H1 (cell line): ENCODE measurements at regions not wholly inside any gene's neighbourhood (a gene's known extent, or its start where the extent isn't known, plus 50 kb on each side); places are given as distances from the start of the nearest gene placed in this dataset.

Experiments
- CTCF ChIA-PET: fragments of 300-600 bp; sonication (Branson Sonifier 250); formaldehyde crosslinking; loops from one replicate; lab custom pipeline; 2021; ENCODE audit not compliant: partially characterized antibody; lab: Charles Lee
- POLR2A ChIA-PET: fragments of 300-600 bp; sonication (Branson Sonifier 250); formaldehyde crosslinking; loops from one replicate; lab custom pipeline; 2021; ENCODE audit warnings: inconsistent platforms; ENCODE audit not compliant: partially characterized antibody; lab: Charles Lee
- DNase-seq, 2 experiments: peaks; one replicate each; pipeline versions ENCODE4 v3.0.0 to v3.0.0-alpha.2; 2010 to 2022; ENCODE audit warnings: low spot score in 2 of 2, low read depth in 1 of 2, mixed read lengths in 1 of 2
- FAIRE-seq: peaks from 2 replicates; lab custom pipeline; 2011; peaks lifted over from hg19 to GRCh38; lab: Jason Lieb, UNC
- H2AFZ ChIP-seq: 2 replicates; pipeline ENCODE4 v1.8.1; 2012; ENCODE audit warnings: low read length, inconsistent platforms
- H2AK5ac ChIP-seq: 2 replicates; pipeline ENCODE4 v1.6.1; 2013; ENCODE audit warnings: low read depth, low read length
- H2BK120ac ChIP-seq: replicated peaks from 2 replicates; pipeline ENCODE3; 2013; ENCODE audit warnings: low read depth, low read length, inconsistent platforms
- H2BK12ac ChIP-seq: 2 replicates; pipeline ENCODE4 v1.6.1; 2013; ENCODE audit warnings: low read depth, low read length
- H2BK15ac ChIP-seq: 2 replicates; pipeline ENCODE4 v1.6.1; 2013; ENCODE audit warnings: low read length
- H2BK20ac ChIP-seq: 2 replicates; pipeline ENCODE4 v1.6.1; 2013; ENCODE audit warnings: low read length
- H2BK5ac ChIP-seq: 2 replicates; pipeline ENCODE4 v1.6.1; 2013; ENCODE audit warnings: low read depth, low read length
- H3K14ac ChIP-seq: 2 replicates; pipeline ENCODE4 v1.6.1; 2013; ENCODE audit warnings: inconsistent platforms; ENCODE audit not compliant: insufficient read length
- H3K18ac ChIP-seq: 2 replicates; pipeline ENCODE4 v1.6.1; 2013; ENCODE audit warnings: low read length; ENCODE audit errors: extremely low read depth
- H3K23ac ChIP-seq: 2 replicates; pipeline ENCODE4 v1.6.1; 2013; ENCODE audit warnings: inconsistent platforms; ENCODE audit not compliant: insufficient read length
- H3K23me2 ChIP-seq: 2 replicates; pipeline ENCODE4 v1.6.1; 2013; ENCODE audit warnings: low read depth, low read length
- H3K27ac ChIP-seq: 2 replicates; pipeline ENCODE4 v1.6.1; 2011; ENCODE audit warnings: low read depth, low read length, inconsistent platforms
- H3K27me3 ChIP-seq, 4 experiments: replicated peaks in 1 of 4; 1 replicate in 1 of 4; 2 replicates in 3 of 4; pipeline versions ENCODE4 v1.6.1 to v1.8.1; 2011 to 2013; ENCODE audit warnings: low read length in 3 of 4, mild to moderate bottlenecking in 3 of 4, inconsistent platforms in 2 of 4, mixed read lengths in 2 of 4, moderate library complexity in 1 of 4; ENCODE audit not compliant: control insufficient read depth in 3 of 4, insufficient read depth in 3 of 4; ENCODE audit errors: extremely low read depth in 1 of 4
- H3K36me3 ChIP-seq, 4 experiments: 2 replicates each; pipeline versions ENCODE4 v1.6.1 to v1.8.1; 2011 to 2013; ENCODE audit warnings: mild to moderate bottlenecking in 4 of 4, low read length in 3 of 4, moderate library complexity in 2 of 4, control low read depth in 1 of 4, inconsistent platforms in 1 of 4; ENCODE audit not compliant: insufficient read depth in 4 of 4, control insufficient read depth in 2 of 4
- H3K4ac ChIP-seq: replicated peaks from 2 replicates; pipeline ENCODE3; 2013; ENCODE audit warnings: low read length, low read depth, mixed read lengths, inconsistent platforms; ENCODE audit not compliant: insufficient read length
- H3K4me1 ChIP-seq, 4 experiments: replicated peaks in 1 of 4; 1 replicate in 1 of 4; 2 replicates in 3 of 4; pipeline versions ENCODE4 v1.6.1 to v1.8.1; 2011 to 2013; ENCODE audit warnings: low read length in 3 of 4, inconsistent platforms in 2 of 4, mixed read lengths in 1 of 4; ENCODE audit not compliant: insufficient read depth in 4 of 4, control insufficient read depth in 3 of 4
- H3K4me2 ChIP-seq, 2 experiments: 2 replicates each; pipeline versions ENCODE4 v1.6.1 to v1.8.1; 2011 to 2013; ENCODE audit warnings: low read depth in 2 of 2, low read length in 2 of 2, control low read depth in 1 of 2, inconsistent platforms in 1 of 2, mild to moderate bottlenecking in 1 of 2; ENCODE audit not compliant: insufficient read depth in 1 of 2
- H3K4me3 ChIP-seq, 4 experiments: fragments of 200-600, 300-600 bp in 1 of 4; sonication (generic), shearing (Covaris generic), sonication (Bioruptor Twin) in 1 of 4; 2 replicates each; pipeline versions ENCODE4 v1.5.1 to v1.8.1; 2011 to 2016; ENCODE audit warnings: low read length in 4 of 4, low read depth in 3 of 4, control low read depth in 2 of 4, inconsistent platforms in 2 of 4, mild to moderate bottlenecking in 2 of 4, mixed read lengths in 1 of 4, moderate library complexity in 1 of 4; ENCODE audit not compliant: insufficient read depth in 2 of 4; ENCODE audit errors: extremely low read depth in 1 of 4
- H3K56ac ChIP-seq: replicated peaks from 2 replicates; pipeline ENCODE3; 2013; ENCODE audit warnings: low read depth, mild to moderate bottlenecking, mixed read lengths, low read length, inconsistent platforms; ENCODE audit not compliant: insufficient read length
- H3K79me1 ChIP-seq: 2 replicates; pipeline ENCODE4 v1.6.1; 2013; ENCODE audit warnings: low read depth, low read length, control low read depth
- H3K79me2 ChIP-seq, 2 experiments: 2 replicates each; pipeline versions ENCODE4 v1.6.1 to v1.8.1; 2012 to 2013; ENCODE audit warnings: low read length in 2 of 2, mild to moderate bottlenecking in 2 of 2, inconsistent platforms in 1 of 2; ENCODE audit not compliant: insufficient read depth in 2 of 2, control insufficient read depth in 1 of 2
- H3K9ac ChIP-seq, 4 experiments: replicated peaks in 1 of 4; 1 replicate in 1 of 4; 2 replicates in 3 of 4; pipeline versions ENCODE4 v1.6.1 to v1.8.1; 2011 to 2013; ENCODE audit warnings: low read depth in 3 of 4, low read length in 3 of 4, control low read depth in 2 of 4, mild to moderate bottlenecking in 2 of 4, moderate library complexity in 2 of 4, inconsistent platforms in 1 of 4; ENCODE audit errors: extremely low read depth in 1 of 4
- H3K9me3 ChIP-seq, 2 experiments: 2 replicates each; pipeline versions ENCODE4 v1.6.1 to v1.8.1; 2012 to 2013; ENCODE audit warnings: mild to moderate bottlenecking in 2 of 2, moderate library complexity in 2 of 2, control low read depth in 1 of 2, inconsistent platforms in 1 of 2, low read depth in 1 of 2, low read length in 1 of 2, mixed read lengths in 1 of 2; ENCODE audit not compliant: insufficient read depth in 2 of 2
- H4K20me1 ChIP-seq, 2 experiments: replicated peaks in 1 of 2; 2 replicates each; pipeline versions ENCODE3 to v1.8.1; 2011 to 2013; ENCODE audit warnings: inconsistent platforms in 2 of 2, low read length in 2 of 2, mild to moderate bottlenecking in 1 of 2; ENCODE audit not compliant: insufficient read depth in 2 of 2, control insufficient read depth in 1 of 2
- H4K5ac ChIP-seq: 2 replicates; pipeline ENCODE4 v1.6.1; 2013; ENCODE audit warnings: low read length, low read depth, mixed read lengths, inconsistent platforms; ENCODE audit not compliant: insufficient read length
- H4K8ac ChIP-seq: 2 replicates; pipeline ENCODE4 v1.8.0; 2013; ENCODE audit warnings: mild to moderate bottlenecking, moderate library complexity, low read length, inconsistent platforms; ENCODE audit not compliant: insufficient read depth; ENCODE audit errors: extremely low read depth
- H4K91ac ChIP-seq: replicated peaks from 2 replicates; pipeline ENCODE3; 2013; ENCODE audit warnings: low read length, mixed read lengths, inconsistent platforms; ENCODE audit not compliant: insufficient read length
- ASH2L ChIP-seq: fragments of 200-600, 300-600 bp; sonication (generic); IDR thresholded peaks from one replicate; pipeline ENCODE4 v1.7.1; 2017; ENCODE audit warnings: low read length
- BCL11A ChIP-seq, 2 experiments: IDR thresholded peaks; one replicate each; pipeline ENCODE4 v1.6.1; 2011; ENCODE audit warnings: low read depth in 2 of 2, low read length in 2 of 2, mild to moderate bottlenecking in 2 of 2
- CBX8 ChIP-seq: fragments of 300-800, 300-1000 bp; sonication (generic); IDR thresholded peaks from 2 replicates; pipeline ENCODE4 v1.7.1; 2016; ENCODE audit warnings: low read depth, low read length, borderline replicate concordance
- CHD2 ChIP-seq: IDR thresholded peaks from 2 replicates; pipeline ENCODE4 v1.6.1; 2012; ENCODE audit warnings: low read length, improper control_type of control experiment
- CTBP2 ChIP-seq: IDR thresholded peaks from 2 replicates; pipeline ENCODE4 v1.7.0; 2011; ENCODE audit warnings: borderline replicate concordance, mild to moderate bottlenecking, moderate library complexity, mixed read lengths, low read length; ENCODE audit not compliant: insufficient read depth, insufficient read length
- JUN ChIP-seq: IDR thresholded peaks from 2 replicates; pipeline ENCODE4 v1.6.1; 2011; ENCODE audit warnings: low read depth, mild to moderate bottlenecking, improper control_type of control experiment, low read length
- SP2 ChIP-seq: IDR thresholded peaks from 2 replicates; pipeline ENCODE4 v1.6.1; 2012; ENCODE audit warnings: mild to moderate bottlenecking, low read length, inconsistent platforms
- TAF1 ChIP-seq: IDR thresholded peaks from 2 replicates; pipeline ENCODE4 v1.6.1; 2011; ENCODE audit warnings: mild to moderate bottlenecking, low read depth, low read length
- TBP ChIP-seq: IDR thresholded peaks from 2 replicates; pipeline ENCODE4 v1.6.1; 2011; ENCODE audit warnings: low read depth, low read length, improper control_type of control experiment
- YY1 ChIP-seq: IDR thresholded peaks from 2 replicates; pipeline ENCODE4 v1.6.1; 2011; ENCODE audit warnings: low read depth, mild to moderate bottlenecking, low read length
- WGBS, 2 experiments: shearing (Covaris generic) in 1 of 2; methylation state at CpG; one replicate each; pipeline versions ENCODE4 v1.1.6 to v1.1.7; 2013 to 2015; ENCODE audit warnings: low lambda C conversion rate in 2 of 2, mixed read lengths in 2 of 2, inconsistent platforms in 1 of 2, low coverage in 1 of 2, missing lambda C conversion rate in 1 of 2; ENCODE audit not compliant: insufficient replicate concordance in 2 of 2, insufficient coverage in 1 of 2, insufficient read length in 1 of 2; ENCODE audit errors: extremely low coverage in 1 of 2, missing lambda C conversion rate in 1 of 2; 5-methylcytosine and 5-hydroxymethylcytosine counted together
- TF ChIP-seq, protein P1 (sequence below): IDR thresholded peaks from 2 replicates; pipeline ENCODE4 v1.6.1; 2011; ENCODE audit warnings: low read length, improper control_type of control experiment

DNA sequence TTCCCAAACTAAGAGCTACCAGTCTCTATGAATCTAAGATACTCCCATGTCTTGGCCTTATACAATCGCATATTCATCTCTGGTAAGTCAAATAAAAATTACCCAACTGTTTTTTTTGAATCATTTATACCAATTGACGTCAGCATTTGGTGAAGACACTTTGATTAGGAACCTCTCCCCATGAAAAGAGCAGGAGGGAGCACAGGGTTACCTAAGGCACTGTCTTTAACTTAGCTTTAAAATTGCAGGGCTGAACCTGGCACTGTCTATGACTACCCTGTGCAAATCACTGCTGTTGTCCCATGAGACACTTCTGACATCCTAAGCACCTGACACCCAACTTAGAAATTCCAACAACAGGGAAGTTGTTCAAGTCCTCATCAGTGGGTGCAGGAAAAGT, 586.4 kb downstream of the MAT2B start:
- Histone ChIP-seq H3K18ac (no peak overlapping the region), H3K9ac (no peak overlapping the region), H4K20me1 (no peaks in the 10 kb centered on the region), H3K4me3 (no peak overlapping the region), H3K27ac (no peak overlapping the region), H3K14ac (no peak overlapping the region), H3K27me3 (no peaks in the 10 kb centered on the region), H3K23me2 (no peaks in the 10 kb centered on the region; the same call in 1 of the 2 replicates), H4K8ac (no peak overlapping the region), H3K4me1 (no peaks in the 10 kb centered on the region), H3K23ac (no peak overlapping the region), H3K36me3 (no peaks in the 10 kb centered on the region), H3K79me1 (no peaks in the 10 kb centered on the region), H3K56ac (no peak overlapping the region), H3K4me2 (no peak overlapping the region), H2AK5ac (no peak overlapping the region), H2BK12ac (no peak overlapping the region), H2BK20ac (no peak overlapping the region), H3K79me2 (no peaks in the 10 kb centered on the region), H3K4ac (no peak overlapping the region), H2BK15ac (no peak overlapping the region), H2BK5ac (no peak overlapping the region), H2BK120ac (no peak overlapping the region), H4K91ac (no peak overlapping the region), H2AFZ (no peak overlapping the region), H3K9me3 (no peaks in the 10 kb centered on the region), H4K5ac (no peak overlapping the region)
- ChIA-PET POLR2A (no interaction called here), CTCF (no interaction called here)
- no peak for TF ChIP-seq YY1
- no peak for TF ChIP-seq TAF1
- no peak for TF ChIP-seq CTBP2
- TF ChIP-seq JUN = no peak
- TF ChIP-seq CHD2 = no peak
- TF ChIP-seq, protein P1, sequence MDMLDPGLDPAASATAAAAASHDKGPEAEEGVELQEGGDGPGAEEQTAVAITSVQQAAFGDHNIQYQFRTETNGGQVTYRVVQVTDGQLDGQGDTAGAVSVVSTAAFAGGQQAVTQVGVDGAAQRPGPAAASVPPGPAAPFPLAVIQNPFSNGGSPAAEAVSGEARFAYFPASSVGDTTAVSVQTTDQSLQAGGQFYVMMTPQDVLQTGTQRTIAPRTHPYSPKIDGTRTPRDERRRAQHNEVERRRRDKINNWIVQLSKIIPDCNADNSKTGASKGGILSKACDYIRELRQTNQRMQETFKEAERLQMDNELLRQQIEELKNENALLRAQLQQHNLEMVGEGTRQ = no peak
- TF ChIP-seq BCL11A (IDR thresholded peaks at IDR 0.05; ENCODE audit: low read depth in 2 of 2, low read length in 2 of 2) = no peak
- TF ChIP-seq CBX8 = no peak
- TF ChIP-seq TBP = no peak
- TF ChIP-seq ASH2L = no peak
- no peak for TF ChIP-seq SP2
- 86% methylated on average over 2 of the region's 2 CpGs; no CpG with 5 or more reads in 1 of the 2 experiments for WGBS, 2 experiments
- no peak for FAIRE-seq
- no peak for DNase-seq
